Lung microvascular endothelial cell (primary cell): ENCODE measurements at regions not wholly inside any gene's neighbourhood (a gene's known extent, or its start where the extent isn't known, plus 50 kb on each side); places are given as distances from the start of the nearest gene placed in this dataset.
"Not testable (repeated sequence)": the region's sequence is repeated elsewhere in the genome, so short reads cannot be mapped to it uniquely, and the experiment has no call there.

Experiments used
- DNase-seq, 2 donors: peaks; one replicate each; pipeline versions ENCODE4 v3.0.0 to v3.0.0-alpha.2; 2010; ENCODE audit warnings: low read depth in 2 of 2

DNA sequence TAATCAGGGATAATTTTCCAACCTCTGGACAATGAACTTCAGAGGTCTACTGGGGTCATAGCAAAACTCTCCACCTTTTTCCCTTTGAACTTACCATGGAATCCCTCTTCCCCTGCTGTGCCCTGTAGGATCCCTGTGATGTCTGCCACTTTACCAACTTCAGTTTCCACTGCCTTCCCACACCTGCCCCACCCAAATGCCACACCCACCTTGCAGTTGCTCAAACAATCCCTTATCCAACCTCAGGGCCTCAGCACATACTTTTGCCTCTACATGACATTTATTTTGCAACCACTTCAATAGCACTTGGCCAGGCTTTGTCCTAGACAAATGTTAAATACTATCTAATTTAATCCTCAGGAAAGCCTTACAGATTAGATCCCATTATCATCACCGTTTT, 463.7 kb upstream of the WWC1 start:
- DNase-seq: no peak

GRCh38 chr5:167831754-167832504, 459.5 kb upstream of the WWC1 start:
- DNase-seq: no peak

GRCh38 chr5:167832609-167833008, 458.8 kb upstream of the WWC1 start:
- no peak for DNase-seq

- DNase-seq: no peak
Observed at GRCh38 chr5:167833456-167833855, 458.0 kb upstream of the WWC1 start.

- no peak for DNase-seq
Observed at GRCh38 chr5:167835146-167835545, 456.3 kb upstream of the WWC1 start.

DNA sequence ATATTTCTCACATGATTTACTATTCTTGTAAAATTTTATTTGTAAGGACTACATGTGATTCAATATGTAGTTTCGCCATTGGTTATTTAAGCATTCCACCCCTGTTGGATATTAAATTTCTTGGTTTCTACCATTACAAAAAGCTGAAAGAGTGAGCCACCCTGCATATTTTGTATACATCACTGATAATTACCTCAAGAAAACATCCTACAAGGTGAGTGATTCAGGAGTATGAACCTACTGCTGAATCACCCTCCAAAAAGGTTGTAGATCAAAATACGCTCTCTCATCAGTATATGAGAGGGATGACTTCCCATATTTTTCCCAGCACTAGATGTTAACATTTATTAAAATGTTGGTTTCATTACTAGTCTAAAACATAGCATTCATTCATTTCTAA, 454.3 kb upstream of the WWC1 start:
- DNase-seq: no peak

DNA sequence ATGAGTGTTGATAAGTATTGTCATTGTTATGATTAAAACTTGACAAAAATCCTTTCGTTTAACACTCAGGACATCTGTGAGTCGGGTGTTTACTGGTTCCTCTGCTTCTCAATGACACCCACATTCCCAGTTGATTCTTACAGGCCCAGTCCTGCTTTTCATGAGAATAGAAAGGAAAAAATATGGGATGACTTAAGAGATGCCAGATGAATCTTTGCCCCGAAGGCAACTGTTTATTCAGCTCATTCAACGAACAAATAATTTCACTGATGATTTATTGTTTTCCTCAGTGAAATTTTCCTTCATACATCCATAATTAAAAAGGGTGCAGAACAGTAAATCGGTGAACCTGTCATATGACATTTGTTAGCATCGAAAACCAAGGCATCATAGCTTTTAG, 452.4 kb upstream of the WWC1 start:
- DNase-seq: no peak

DNA sequence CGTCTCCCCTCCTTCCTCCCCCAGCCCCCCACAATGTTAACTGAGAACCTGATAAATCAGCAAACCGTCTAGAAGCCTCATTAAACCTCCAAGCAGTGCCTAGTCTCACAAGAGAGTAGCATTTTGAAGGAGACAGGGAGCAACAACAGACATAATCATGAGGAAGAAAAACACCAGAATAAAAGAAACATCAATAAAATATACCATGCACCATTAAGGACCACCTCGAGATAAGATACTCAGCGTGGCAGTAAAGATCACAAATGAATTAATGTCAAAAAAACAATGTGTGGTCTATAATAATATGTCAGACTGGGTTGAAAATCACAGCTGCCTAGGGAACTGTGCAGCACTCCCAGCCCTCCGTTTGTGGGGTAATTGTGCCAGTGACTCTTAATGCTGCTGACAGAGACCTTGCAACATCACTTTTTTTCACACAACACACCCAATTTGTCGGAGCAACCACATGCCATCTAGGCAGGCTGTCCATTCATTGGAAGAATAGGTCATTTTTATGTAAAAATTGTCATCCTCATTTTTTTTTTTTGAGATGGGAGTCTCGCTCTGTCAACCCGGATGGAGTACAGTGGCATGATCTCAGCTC, 450.8 kb upstream of the WWC1 start:
- DNase-seq: no peak

DNA sequence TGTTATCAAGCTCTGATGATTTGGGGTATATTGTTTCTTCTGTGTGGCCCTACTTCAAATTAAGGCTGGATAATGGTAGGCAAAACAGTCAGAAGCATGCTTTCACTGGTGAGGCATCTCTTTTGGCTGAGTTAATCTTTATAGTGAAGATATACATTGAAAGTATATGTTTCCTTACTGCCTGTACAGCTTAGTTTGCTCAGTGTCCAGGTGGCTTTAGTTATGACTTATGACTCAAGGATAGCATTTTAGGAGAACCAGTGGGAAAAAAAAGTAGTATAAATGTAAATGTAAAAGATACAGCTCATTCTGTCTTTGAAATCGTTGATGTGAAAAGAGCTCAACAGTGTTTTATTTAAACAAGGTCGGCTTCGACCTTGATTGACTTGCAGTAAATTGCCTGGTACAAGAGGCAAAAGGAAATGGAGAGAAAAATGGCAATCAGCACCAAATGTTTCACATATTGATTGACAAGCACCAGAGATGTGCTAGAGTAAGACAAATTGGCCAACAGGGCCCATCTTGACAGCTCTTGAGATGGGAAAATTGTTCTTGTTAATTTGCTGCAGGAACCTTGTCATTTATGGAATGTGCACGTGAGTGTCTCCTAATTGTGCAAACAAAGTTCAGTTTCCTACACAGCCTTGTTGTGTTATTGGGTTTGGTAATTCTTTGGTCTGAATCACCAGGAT, 447.4 kb upstream of the WWC1 start:
- no peak for DNase-seq

GRCh38 chr5:167845952-167846351, 445.5 kb upstream of the WWC1 start:
- DNase-seq: no peak

DNA sequence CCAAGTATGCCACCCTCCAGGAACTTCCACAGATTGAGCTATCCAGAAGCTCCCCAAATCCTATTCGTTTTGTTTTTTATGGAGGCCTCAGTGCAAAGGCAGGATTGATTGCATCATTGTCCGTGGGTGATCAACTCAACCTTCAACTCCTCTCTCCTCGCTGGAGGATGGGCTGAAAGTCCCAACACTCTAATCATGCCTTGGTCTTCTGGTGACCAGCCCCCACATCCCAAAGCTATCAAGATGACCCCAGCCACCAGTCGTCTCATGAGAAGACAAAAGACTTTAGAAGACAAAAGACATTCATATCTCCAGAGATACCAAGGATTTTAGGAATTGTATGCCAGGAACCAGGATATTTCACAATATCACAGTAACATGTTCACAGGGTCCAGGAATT, 441.6 kb upstream of the WWC1 start:
- DNase-seq: no peak

- DNase-seq: no peak
Observed at GRCh38 chr5:167850911-167851310, 440.5 kb upstream of the WWC1 start.

DNA sequence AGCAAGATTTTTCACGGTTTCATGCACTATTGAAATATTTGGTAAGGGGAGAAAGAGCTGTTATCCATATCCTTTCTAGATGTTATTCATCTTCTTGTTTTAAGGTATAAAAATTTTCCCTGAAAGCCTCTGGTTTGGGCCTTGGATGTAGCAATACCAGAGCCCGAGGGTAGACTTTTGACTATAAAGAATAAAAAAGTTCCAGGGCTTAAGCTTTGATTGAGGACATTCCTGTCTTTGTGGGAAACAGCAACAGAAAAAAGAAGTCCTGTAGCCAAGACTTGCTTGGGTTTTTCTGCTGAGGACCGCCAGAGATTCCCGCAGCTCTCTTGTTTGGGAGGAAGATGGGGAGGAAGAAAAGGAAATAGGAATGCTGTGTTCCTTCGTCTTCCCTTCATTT, 440.0 kb upstream of the WWC1 start:
- DNase-seq: no peak

DNA sequence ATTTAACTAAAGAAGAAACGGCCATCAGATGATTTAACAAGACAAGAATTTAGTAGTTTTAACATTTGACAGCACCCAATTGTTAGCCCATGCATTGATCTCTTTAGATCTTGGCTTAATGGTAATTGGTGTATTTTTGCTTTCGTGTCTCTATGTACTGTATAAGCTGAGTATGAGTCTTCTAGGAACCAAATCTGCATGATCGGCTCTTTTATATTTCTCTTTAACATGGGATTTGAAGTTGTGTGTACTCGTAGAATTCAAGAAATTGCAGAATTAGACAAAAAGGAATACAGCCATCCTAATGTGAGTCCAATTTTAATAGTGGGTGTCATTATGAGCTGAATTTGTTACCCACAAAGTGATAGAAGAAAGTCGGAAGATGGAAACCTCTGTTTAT, 438.9 kb upstream of the WWC1 start:
- DNase-seq: no peak

DNA sequence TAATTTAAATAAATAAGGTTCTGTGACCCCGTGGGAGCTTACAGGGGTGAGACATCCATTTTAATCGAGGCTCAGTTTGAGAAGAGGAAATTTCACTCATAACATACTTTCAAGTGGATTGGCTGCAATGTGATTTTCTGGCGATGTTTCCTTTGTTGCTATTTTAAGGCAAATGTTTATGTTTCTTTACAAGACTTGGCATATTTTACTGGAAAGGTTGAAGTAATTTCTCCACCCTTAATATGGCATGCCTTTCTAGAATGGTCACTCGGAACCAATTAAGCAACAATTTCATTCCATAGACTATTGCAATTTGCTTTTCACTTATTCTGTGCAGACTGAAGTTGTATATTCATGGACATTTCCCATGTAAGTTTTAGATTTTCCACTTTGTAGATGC, 438.0 kb upstream of the WWC1 start:
- DNase-seq: no peak

DNA sequence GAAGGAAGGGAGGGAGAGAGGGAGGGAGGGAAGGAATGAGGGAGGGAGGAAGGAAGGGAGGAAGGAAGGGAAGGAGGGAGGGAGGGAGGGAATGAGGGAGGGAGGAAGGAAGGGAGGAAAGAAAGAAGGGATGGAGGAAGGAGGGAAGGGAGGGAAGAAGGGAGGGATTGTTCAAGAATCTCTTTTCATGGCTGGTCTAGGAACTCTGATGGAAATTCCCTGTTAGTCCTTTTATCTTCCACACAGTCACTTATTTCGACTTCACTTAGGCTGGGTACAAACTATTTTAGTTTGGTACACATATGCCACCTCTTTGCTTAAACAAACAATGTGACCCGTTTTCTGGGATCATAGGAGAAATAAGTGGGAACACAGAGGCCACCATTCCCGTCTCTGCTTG, 435.6 kb upstream of the WWC1 start:
- DNase-seq: no peak

GRCh38 chr5:167857321-167857720, 434.1 kb upstream of the WWC1 start:
- no peak for DNase-seq

DNA sequence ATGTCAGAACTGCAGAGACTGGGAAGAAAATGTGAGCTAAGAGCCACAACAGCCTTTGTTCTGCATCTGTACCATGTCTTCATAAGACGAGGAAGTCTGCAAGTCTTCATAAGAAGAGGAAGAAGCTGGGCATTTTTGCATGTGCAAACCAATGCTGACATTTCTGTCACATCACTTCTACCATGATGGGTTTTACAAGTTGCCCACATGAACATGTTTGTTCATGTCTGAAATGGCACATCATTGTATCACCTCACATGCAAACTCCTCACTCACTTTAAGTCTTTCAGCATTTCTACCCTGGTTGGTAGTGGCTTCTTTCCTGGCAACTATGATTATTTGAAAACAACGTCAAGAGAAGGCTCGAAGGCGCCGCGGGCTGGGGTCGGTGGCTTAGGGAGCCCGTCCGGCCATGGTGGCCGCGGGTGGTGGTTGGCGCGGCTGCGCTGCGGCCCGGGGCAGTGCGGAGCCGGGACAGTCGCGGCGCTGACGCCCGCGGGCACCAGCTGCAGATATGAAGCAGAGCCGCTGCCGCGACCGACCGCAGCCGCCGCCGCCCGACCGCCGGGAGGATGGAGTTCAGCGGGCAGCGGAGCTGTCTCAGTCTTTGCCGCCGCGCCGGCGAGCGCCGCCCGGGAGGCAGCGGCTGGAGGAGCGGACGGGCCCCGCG, 433.1 kb upstream of the WWC1 start:
- DNase-seq: not testable (repeated sequence)

DNA sequence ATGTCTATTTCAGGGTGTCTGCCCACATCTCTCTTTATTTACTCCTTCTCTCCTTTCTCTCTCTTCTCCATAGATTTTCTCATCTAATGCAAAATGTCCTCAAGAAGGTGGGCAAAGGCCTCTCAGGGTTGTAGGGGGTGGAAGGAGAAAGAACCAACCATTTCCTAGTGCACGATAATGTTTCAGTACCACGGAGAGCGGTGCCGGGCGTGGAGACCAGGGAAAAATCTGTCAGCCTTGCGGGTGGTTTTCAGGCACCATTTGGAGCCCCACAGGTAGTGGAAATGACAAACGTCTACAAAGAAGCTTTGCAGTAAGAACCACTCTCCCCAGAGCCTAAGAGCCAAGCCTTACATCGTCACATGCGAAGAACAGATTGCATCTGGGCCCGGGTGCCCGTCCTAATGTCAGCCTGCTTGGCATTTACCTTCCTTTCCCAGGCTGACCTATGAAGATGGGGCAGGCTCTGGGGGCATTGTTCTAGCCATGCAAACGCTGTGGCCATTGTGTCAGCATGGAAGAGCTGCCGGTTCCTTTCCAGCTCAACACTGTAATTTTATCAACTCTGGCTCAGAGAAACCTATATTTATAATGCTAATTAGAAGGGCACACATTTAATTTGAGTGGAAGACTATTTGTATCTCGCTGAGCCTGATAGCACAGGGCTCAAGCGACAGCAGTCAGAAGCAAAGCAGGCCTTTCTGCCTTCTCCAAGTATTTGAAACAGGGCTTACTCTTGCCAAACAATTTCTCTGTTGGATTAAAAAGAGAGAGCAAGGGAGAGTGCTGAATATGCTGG, 430.1 kb upstream of the WWC1 start:
- peak in 1 of 2 donors; percentile 0 for DNase-seq

DNA sequence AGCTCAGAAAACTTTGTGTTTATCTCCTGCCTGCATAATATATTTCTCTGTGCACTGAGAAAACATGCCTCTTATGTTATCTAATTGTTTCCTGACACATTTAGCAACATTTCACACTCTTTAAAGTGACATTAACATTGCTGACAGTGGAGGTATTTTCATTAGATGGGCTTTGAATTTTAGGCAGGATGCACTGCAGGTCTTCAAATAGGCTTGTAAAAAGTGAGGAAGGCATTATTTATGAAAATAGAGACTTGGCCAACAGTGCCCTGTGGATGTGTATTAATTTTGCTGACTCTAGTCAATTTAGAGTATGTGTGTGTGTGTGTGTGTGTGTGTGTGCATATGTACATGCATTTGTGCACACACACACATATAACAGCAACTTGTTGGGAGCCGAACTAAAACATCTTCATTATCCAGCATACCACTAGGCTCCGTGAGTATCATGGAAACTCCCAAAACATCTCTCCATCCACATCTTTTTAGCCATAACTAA, 429.5 kb upstream of the WWC1 start:
- no peak for DNase-seq

DNA sequence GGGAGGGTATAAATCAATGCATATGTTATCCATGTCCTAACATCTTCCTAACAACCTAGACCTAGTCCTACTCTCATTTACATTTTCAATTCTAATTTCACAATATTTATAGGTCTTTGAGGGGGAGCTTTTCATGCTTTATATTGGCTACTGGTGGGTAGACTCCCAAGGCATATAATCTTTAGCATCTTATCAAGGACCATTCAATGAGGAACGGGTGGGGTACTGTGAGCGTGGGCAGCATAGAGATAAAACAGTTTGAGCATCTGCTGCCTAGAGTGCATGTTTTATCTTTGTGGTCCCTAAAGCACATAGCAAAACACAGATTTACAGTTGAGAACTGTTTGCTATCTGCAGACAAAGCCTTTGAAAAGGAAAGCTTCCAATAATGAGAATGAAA, 427.6 kb upstream of the WWC1 start:
- DNase-seq: no peak
